ACC112 (cell line): ENCODE measurements at regions not wholly inside any gene's neighbourhood (a gene's known extent, or its start where the extent isn't known, plus 50 kb on each side); places are given as distances from the start of the nearest gene placed in this dataset.
"Not testable (repeated sequence)": the region's sequence is repeated elsewhere in the genome, so short reads cannot be mapped to it uniquely, and the experiment has no call there.

Source experiments
- H2AFZ ChIP-seq: fragments of 200-600 bp; sonication (generic); one replicate; pipeline ENCODE4 v1.6.0; 2017; ENCODE audit warnings: antibody characterized with exemption, low read length; ENCODE audit not compliant: unreplicated experiment
- H3K27ac ChIP-seq: fragments of 200-600 bp; sonication (generic); 2 replicates; pipeline ENCODE4 v1.5.1; 2014; ENCODE audit warnings: low read depth, mild to moderate bottlenecking, antibody characterized with exemption, low read length, moderate library complexity
- H3K27me3 ChIP-seq: fragments of 200-600 bp; sonication (generic); 2 replicates; pipeline ENCODE4 v1.6.1; 2014; ENCODE audit warnings: mild to moderate bottlenecking, antibody characterized with exemption, low read length, moderate library complexity, mixed read lengths; ENCODE audit not compliant: insufficient read depth
- H3K36me3 ChIP-seq: fragments of 200-600 bp; sonication (generic); 2 replicates; pipeline ENCODE4 v1.6.1; 2016; ENCODE audit warnings: mild to moderate bottlenecking, antibody characterized with exemption, low read length, moderate library complexity, mixed read lengths; ENCODE audit not compliant: insufficient read depth
- H3K4me1 ChIP-seq: fragments of 200-600 bp; sonication (generic); one replicate; pipeline ENCODE4 v1.6.1; 2016; ENCODE audit warnings: low read length, mixed read lengths; ENCODE audit not compliant: insufficient read depth, unreplicated experiment, control insufficient read depth
- H3K4me3 ChIP-seq: fragments of 200-600 bp; sonication (generic); 2 replicates; pipeline ENCODE4 v1.5.1; 2014; ENCODE audit warnings: mild to moderate bottlenecking, low read depth, low read length
- H3K79me2 ChIP-seq: fragments of 200-600 bp; sonication (generic); one replicate; pipeline ENCODE4 v1.6.0; 2016; ENCODE audit warnings: low read length; ENCODE audit not compliant: control insufficient read depth, unreplicated experiment, insufficient read depth

GRCh38 chr1:213526306-213526705 lies 461.5 kb upstream of the PROX1 start:
- Histone ChIP-seq H3K79me2 (no peaks in the 10 kb centered on the region), H3K27me3 (no peaks in the 10 kb centered on the region), H2AFZ (no peak overlapping the region), H3K4me1 (no peaks in the 10 kb centered on the region), H3K36me3 (no peaks in the 10 kb centered on the region), H3K27ac (no peak overlapping the region), H3K4me3 (no peak overlapping the region)

- H3K27me3 ChIP-seq: no peaks in the 10 kb centered on the region
- H3K4me1 ChIP-seq: no peaks in the 10 kb centered on the region
These were observed 457.0 kb upstream of the PROX1 start for GRCh38 chr1:213530611-213531320.

GRCh38 chr1:213531369-213532310 lies 456.1 kb upstream of the PROX1 start:
- Histone ChIP-seq H3K79me2 (no peaks in the 10 kb centered on the region), H3K36me3 (no peaks in the 10 kb centered on the region), H3K27me3 (no peaks in the 10 kb centered on the region), H3K27ac (no peak overlapping the region), H3K4me1 (no peaks in the 10 kb centered on the region), H3K4me3 (no peak overlapping the region), H2AFZ (no peak overlapping the region)

More at GRCh38 chr1:213530611-213531320, 457.0 kb upstream of the PROX1 start:
- no peaks in the 10 kb centered on the region for H3K79me2 ChIP-seq
- H3K27ac ChIP-seq: no peak overlapping the region
- no peaks in the 10 kb centered on the region for H3K36me3 ChIP-seq
- no peak overlapping the region for H3K4me3 ChIP-seq
- no peak overlapping the region for H2AFZ ChIP-seq

GRCh38 chr1:213533125-213533524 lies 454.6 kb upstream of the PROX1 start:
- no peak overlapping the region for H2AFZ ChIP-seq
- H3K4me1 ChIP-seq: no peaks in the 10 kb centered on the region
- no peak overlapping the region for H3K4me3 ChIP-seq
- H3K79me2 ChIP-seq: no peaks in the 10 kb centered on the region
- no peak overlapping the region for H3K27ac ChIP-seq
- H3K27me3 ChIP-seq: no peaks in the 10 kb centered on the region
- no peaks in the 10 kb centered on the region for H3K36me3 ChIP-seq

- no peaks in the 10 kb centered on the region for H3K4me1 ChIP-seq
- no peaks in the 10 kb centered on the region for H3K27me3 ChIP-seq
- H2AFZ ChIP-seq: no peak overlapping the region
- no peak overlapping the region for H3K4me3 ChIP-seq
- H3K27ac ChIP-seq: no peak overlapping the region
- no peaks in the 10 kb centered on the region for H3K79me2 ChIP-seq
- no peaks in the 10 kb centered on the region for H3K36me3 ChIP-seq
These were observed 452.1 kb upstream of the PROX1 start for GRCh38 chr1:213535679-213536078.

- no peaks in the 10 kb centered on the region for H3K36me3 ChIP-seq
- no peaks in the 10 kb centered on the region for H3K79me2 ChIP-seq
- no peak overlapping the region for H2AFZ ChIP-seq
- H3K4me1 ChIP-seq: no peaks in the 10 kb centered on the region
- no peak overlapping the region for H3K27ac ChIP-seq
- H3K27me3 ChIP-seq: no peaks in the 10 kb centered on the region
- no peak overlapping the region for H3K4me3 ChIP-seq
These were observed 449.5 kb upstream of the PROX1 start for GRCh38 chr1:213538251-213538650.

- Histone ChIP-seq H3K27me3 (no peaks in the 10 kb centered on the region), H3K4me1 (no peaks in the 10 kb centered on the region), H3K79me2 (no peaks in the 10 kb centered on the region), H3K4me3 (no peak overlapping the region), H2AFZ (no peak overlapping the region), H3K36me3 (no peaks in the 10 kb centered on the region), H3K27ac (no peak overlapping the region)
These were observed 448.3 kb upstream of the PROX1 start for GRCh38 chr1:213539464-213539863.

GRCh38 chr1:213541641-213542040 lies 446.1 kb upstream of the PROX1 start:
- Histone ChIP-seq H3K79me2 (no peaks in the 10 kb centered on the region), H3K4me1 (no peaks in the 10 kb centered on the region), H2AFZ (no peak overlapping the region), H3K36me3 (no peaks in the 10 kb centered on the region), H3K27me3 (no peaks in the 10 kb centered on the region), H3K27ac (no peak overlapping the region), H3K4me3 (no peak overlapping the region)

- H3K4me3 ChIP-seq, H3K27me3 ChIP-seq, H3K36me3 ChIP-seq, H2AFZ ChIP-seq, H3K27ac ChIP-seq, H3K79me2 ChIP-seq, H3K4me1 ChIP-seq: not testable (repeated sequence)
These were observed 442.6 kb upstream of the PROX1 start for GRCh38 chr1:213545181-213545580.

GRCh38 chr1:213549982-213550381 lies 437.8 kb upstream of the PROX1 start:
- no peak overlapping the region for H2AFZ ChIP-seq
- no peak overlapping the region for H3K27ac ChIP-seq
- no peak overlapping the region for H3K4me3 ChIP-seq
- no peaks in the 10 kb centered on the region for H3K79me2 ChIP-seq
- no peaks in the 10 kb centered on the region for H3K4me1 ChIP-seq
- no peaks in the 10 kb centered on the region for H3K36me3 ChIP-seq
- H3K27me3 ChIP-seq: no peaks in the 10 kb centered on the region

GRCh38 chr1:213550804-213551203 lies 437.0 kb upstream of the PROX1 start:
- H3K4me1 ChIP-seq: no peaks in the 10 kb centered on the region
- H3K27ac ChIP-seq: no peak overlapping the region
- H2AFZ ChIP-seq: no peak overlapping the region
- no peak overlapping the region for H3K4me3 ChIP-seq
- H3K79me2 ChIP-seq: no peaks in the 10 kb centered on the region
- no peaks in the 10 kb centered on the region for H3K36me3 ChIP-seq
- H3K27me3 ChIP-seq: no peaks in the 10 kb centered on the region
